ENCODE measurements at regions not wholly inside any gene's neighbourhood (a gene's known extent, or its start where the extent isn't known, plus 50 kb on each side); places are given as distances from the start of the nearest gene placed in this dataset.

DNA sequence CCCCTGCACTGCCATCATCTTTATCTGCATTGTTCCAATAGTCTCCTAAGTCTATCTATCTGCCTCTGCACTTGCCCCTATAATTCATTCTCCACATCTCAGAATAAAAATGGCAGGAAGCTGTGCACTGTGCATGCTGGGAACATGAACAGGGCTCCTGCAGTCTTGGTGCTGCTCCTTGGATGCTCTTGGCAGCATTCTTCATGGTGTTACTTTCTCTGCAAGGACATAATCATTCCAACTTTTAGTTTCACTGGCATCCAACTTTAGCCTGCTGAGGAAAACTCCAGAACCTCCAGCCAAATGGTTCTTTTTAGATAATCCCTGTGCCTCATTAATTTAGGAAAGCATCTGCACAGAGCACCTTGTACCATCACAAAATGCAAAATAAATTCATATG is 208.3 kb downstream of the STK31 start:
- no peak overlapping the region for H3K27ac ChIP-seq (ENCODE audit: insufficient read depth, low read length)
- no peak for TF ChIP-seq RCOR1 (IDR thresholded peaks at IDR 0.05; ENCODE audit: insufficient replicate concordance, low read length)
- no peak for TF ChIP-seq POLR2A (IDR thresholded peaks at IDR 0.05; ENCODE audit: low read depth, low read length)
- no peak for TF ChIP-seq FOS (IDR thresholded peaks at IDR 0.05; ENCODE audit: low read depth, low read length)
- TF ChIP-seq CHD1 (IDR thresholded peaks at IDR 0.05; ENCODE audit: low read depth, low read length) = no peak
- TF ChIP-seq CEBPB (IDR thresholded peaks at IDR 0.05; ENCODE audit: low read depth, low read length) = no peak
- TF ChIP-seq, protein P1, sequence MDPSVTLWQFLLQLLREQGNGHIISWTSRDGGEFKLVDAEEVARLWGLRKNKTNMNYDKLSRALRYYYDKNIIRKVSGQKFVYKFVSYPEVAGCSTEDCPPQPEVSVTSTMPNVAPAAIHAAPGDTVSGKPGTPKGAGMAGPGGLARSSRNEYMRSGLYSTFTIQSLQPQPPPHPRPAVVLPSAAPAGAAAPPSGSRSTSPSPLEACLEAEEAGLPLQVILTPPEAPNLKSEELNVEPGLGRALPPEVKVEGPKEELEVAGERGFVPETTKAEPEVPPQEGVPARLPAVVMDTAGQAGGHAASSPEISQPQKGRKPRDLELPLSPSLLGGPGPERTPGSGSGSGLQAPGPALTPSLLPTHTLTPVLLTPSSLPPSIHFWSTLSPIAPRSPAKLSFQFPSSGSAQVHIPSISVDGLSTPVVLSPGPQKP (IDR thresholded peaks at IDR 0.05; ENCODE audit: borderline replicate concordance, low read depth, low read length) = no peak
- TF ChIP-seq, protein P2, sequence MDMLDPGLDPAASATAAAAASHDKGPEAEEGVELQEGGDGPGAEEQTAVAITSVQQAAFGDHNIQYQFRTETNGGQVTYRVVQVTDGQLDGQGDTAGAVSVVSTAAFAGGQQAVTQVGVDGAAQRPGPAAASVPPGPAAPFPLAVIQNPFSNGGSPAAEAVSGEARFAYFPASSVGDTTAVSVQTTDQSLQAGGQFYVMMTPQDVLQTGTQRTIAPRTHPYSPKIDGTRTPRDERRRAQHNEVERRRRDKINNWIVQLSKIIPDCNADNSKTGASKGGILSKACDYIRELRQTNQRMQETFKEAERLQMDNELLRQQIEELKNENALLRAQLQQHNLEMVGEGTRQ (IDR thresholded peaks at IDR 0.05; ENCODE audit: low read depth, low read length) = no peak
- no peak for TF ChIP-seq NFE2L2 (IDR thresholded peaks at IDR 0.05; ENCODE audit: low read depth, low read length)
- no peak for TF ChIP-seq RAD21 (IDR thresholded peaks at IDR 0.05; ENCODE audit: low read length)
- TF ChIP-seq RFX5 (IDR thresholded peaks at IDR 0.05; ENCODE audit: low read depth, low read length) = no peak
- no peak for TF ChIP-seq SMC3 (IDR thresholded peaks at IDR 0.05; ENCODE audit: low read depth, low read length)
- no peak for TF ChIP-seq MAZ (IDR thresholded peaks at IDR 0.05; ENCODE audit: borderline replicate concordance, low read depth, low read length)
- TF ChIP-seq BHLHE40 (IDR thresholded peaks at IDR 0.05; ENCODE audit: low read depth, low read length) = no peak

More for the DNA sequence above, 208.3 kb downstream of the STK31 start:
- H2BK15ac ChIP-seq (ENCODE audit: low read depth, low read length) = no peak overlapping the region
- H3K4me1 ChIP-seq (ENCODE audit: control insufficient read depth, insufficient read depth, low read length) = no peaks in the 10 kb centered on the region
- DNase-seq = no peak
- H3K14ac ChIP-seq (replicated peaks; ENCODE audit: low read depth, low read length) = no peak overlapping the region
- H3K9me3 ChIP-seq (ENCODE audit: control insufficient read depth, insufficient read depth, low read length) = no peaks in the 10 kb centered on the region
- H2AK9ac ChIP-seq (replicated peaks; ENCODE audit: low read depth, low read length, poor library complexity) = no peak overlapping the region
- dilution Hi-C loops (cut with HindIII; ENCODE audit: low sequenced_read_pairs, unreplicated experiment) = no loop called here
- no peak overlapping the region for H4K8ac ChIP-seq (ENCODE audit: low read depth in 2 of 2, low read length in 2 of 2)
- H2BK120ac ChIP-seq (ENCODE audit: low read depth, low read length) = no peak overlapping the region
- no peak overlapping the region for H4K91ac ChIP-seq (ENCODE audit: insufficient read depth, low read depth, low read length)
- BruUV-seq (replicated peaks) = no TSS peak
- ChIA-PET POLR2A (ENCODE audit: unreplicated experiment) (no interaction called here), CTCF (interaction anchor here (0.9 kb wide), 1 partner anchor 10 kb away, joined by 3 read pairs; no protein-coding TSS in a partner anchor)
- ATAC-seq (ENCODE audit: low read depth) = no peak
- H3K27me3 ChIP-seq (ENCODE audit: control insufficient read depth, insufficient read depth, low read length) = no peaks in the 10 kb centered on the region
- no peak overlapping the region for H3K9ac ChIP-seq (ENCODE audit: low read depth, low read length)
- no peak overlapping the region for H2BK5ac ChIP-seq (ENCODE audit: low read depth, low read length, poor library complexity, severe bottlenecking)
- intact Hi-C loops (cut with micrococcal nuclease) = no loop called here
- no peak overlapping the region for H2AK5ac ChIP-seq (ENCODE audit: low read depth, low read length)
- H3K36me3 ChIP-seq (ENCODE audit: control insufficient read depth, insufficient read depth, low read length) = no peaks in the 10 kb centered on the region
- H3K4ac ChIP-seq (ENCODE audit: low read depth, low read length) = no peak overlapping the region
- H4K5ac ChIP-seq (ENCODE audit: low read depth, low read length) = no peak overlapping the region
- no peak overlapping the region for H3K23ac ChIP-seq (ENCODE audit: low read depth, low read length)
- H3K4me3 ChIP-seq (ENCODE audit: insufficient read depth, low read depth, low read length) = no peak overlapping the region
- no peak overlapping the region for H3K4me2 ChIP-seq (ENCODE audit: low read depth, low read length)
- no peaks in the 10 kb centered on the region for H3K9me1 ChIP-seq (ENCODE audit: insufficient read depth, low read length)
- H3K56ac ChIP-seq (ENCODE audit: extremely low read depth, insufficient read depth, low read length) = no peak overlapping the region
- no peaks in the 10 kb centered on the region for H3K79me1 ChIP-seq (ENCODE audit: low read depth in 1 of 2, low read length in 2 of 2)
- no peak overlapping the region for H3K18ac ChIP-seq (ENCODE audit: low read depth, low read length)
- H2BK20ac ChIP-seq (ENCODE audit: low read depth, low read length) = no peak overlapping the region
- in situ Hi-C loops (cut with MboI; ENCODE audit: low sequenced_read_pairs) = no loop called here
- H4K20me1 ChIP-seq (ENCODE audit: insufficient read depth, low read length) = no peaks in the 10 kb centered on the region
- H2AFZ ChIP-seq (replicated peaks; ENCODE audit: low read length, poor library complexity) = no peak overlapping the region

Measured in IMR-90 (cell line).